HL-60 (cell line): ENCODE measurements at regions not wholly inside any gene's neighbourhood (a gene's known extent, or its start where the extent isn't known, plus 50 kb on each side); places are given as distances from the start of the nearest gene placed in this dataset.

Experiments used
- CTCF ChIP-seq: IDR thresholded peaks from one replicate; pipeline ENCODE4 v1.5.1; 2011; ENCODE audit warnings: low read length, control low read depth, inconsistent platforms; ENCODE audit not compliant: insufficient read depth
- GABPA ChIP-seq: IDR thresholded peaks from 2 replicates; pipeline ENCODE4 v1.6.1; 2012; ENCODE audit warnings: low read depth
- POLR2AphosphoS5 ChIP-seq: IDR thresholded peaks from 2 replicates; pipeline ENCODE4 v1.6.1; 2012; ENCODE audit warnings: low read depth
- REST ChIP-seq: IDR thresholded peaks from 2 replicates; pipeline ENCODE4 v1.6.1; 2012; ENCODE audit warnings: low read depth; ENCODE audit not compliant: insufficient replicate concordance
- SPI1 ChIP-seq: IDR thresholded peaks from 2 replicates; pipeline ENCODE4 v1.6.1; 2012; ENCODE audit warnings: low read depth, mild to moderate bottlenecking, borderline replicate concordance

- TF ChIP-seq CTCF (no peak), POLR2AphosphoS5 (no peak), GABPA (no peak), SPI1 (no peak), REST (no peak)
Observed at GRCh38 chr5:3092211-3092610, 340.7 kb upstream of the IRX2 start.
